Fibroblast of pulmonary artery (primary cell): ENCODE measurements at regions not wholly inside any gene's neighbourhood (a gene's known extent, or its start where the extent isn't known, plus 50 kb on each side); places are given as distances from the start of the nearest gene placed in this dataset.
"Not testable (repeated sequence)": the region's sequence is repeated elsewhere in the genome, so short reads cannot be mapped to it uniquely, and the experiment has no call there.

Source experiments
- DNase-seq: peaks from one replicate; pipeline ENCODE4 v3.0.0-alpha.2; 2010; ENCODE audit warnings: low read depth
- H3K4me3 ChIP-seq: replicated peaks from 2 replicates; pipeline ENCODE4 v1.5.1; 2011; ENCODE audit warnings: low read depth, mild to moderate bottlenecking, control low read depth, low read length, moderate library complexity
- CTCF ChIP-seq: IDR thresholded peaks from 2 replicates; pipeline ENCODE4 v1.5.1; 2011; ENCODE audit warnings: mild to moderate bottlenecking, control low read depth, low read length, inconsistent platforms; ENCODE audit errors: missing control alignments

- no peak for TF ChIP-seq CTCF
- H3K4me3 ChIP-seq, result no peak overlapping the region
- DNase-seq, result no peak
Measured at GRCh38 chr1:232421143-232421796, 208.7 kb downstream of the SIPA1L2 start.

- no peak overlapping the region for H3K4me3 ChIP-seq
- DNase-seq, result no peak
- TF ChIP-seq CTCF, result no peak
Measured at GRCh38 chr1:232417636-232418248, 212.2 kb downstream of the SIPA1L2 start.

GRCh38 chr1:232416026-232416568, 213.8 kb downstream of the SIPA1L2 start:
- no peak for DNase-seq
- no peak for TF ChIP-seq CTCF
- H3K4me3 ChIP-seq, result no peak overlapping the region

GRCh38 chr1:232415481-232415880, 214.5 kb downstream of the SIPA1L2 start:
- DNase-seq, H3K4me3 ChIP-seq: not testable (repeated sequence)

- no peak for TF ChIP-seq CTCF
Measured at GRCh38 chr1:232414100-232414499, 215.8 kb downstream of the SIPA1L2 start.

GRCh38 chr1:232413674-232414073, 216.3 kb downstream of the SIPA1L2 start:
- no peak for DNase-seq
- TF ChIP-seq CTCF, result no peak
- H3K4me3 ChIP-seq, result no peak overlapping the region

More at GRCh38 chr1:232414100-232414499, 215.8 kb downstream of the SIPA1L2 start:
- no peak for DNase-seq
- H3K4me3 ChIP-seq, result no peak overlapping the region

- no peak overlapping the region for H3K4me3 ChIP-seq
- no peak for TF ChIP-seq CTCF
- DNase-seq, result no peak
Measured at GRCh38 chr1:232409584-232409983, 220.3 kb downstream of the SIPA1L2 start.
